NCI-H128 (cell line): ENCODE measurements at regions not wholly inside any gene's neighbourhood (a gene's known extent, or its start where the extent isn't known, plus 50 kb on each side); places are given as distances from the start of the nearest gene placed in this dataset.
"Not testable (repeated sequence)": the region's sequence is repeated elsewhere in the genome, so short reads cannot be mapped to it uniquely, and the experiment has no call there.

Experiments used
- DNase-seq: peaks from one replicate; lab custom pipeline; 2025; ENCODE audit not compliant: unreplicated experiment; lab: John Stamatoyannopoulos, UW

DNA sequence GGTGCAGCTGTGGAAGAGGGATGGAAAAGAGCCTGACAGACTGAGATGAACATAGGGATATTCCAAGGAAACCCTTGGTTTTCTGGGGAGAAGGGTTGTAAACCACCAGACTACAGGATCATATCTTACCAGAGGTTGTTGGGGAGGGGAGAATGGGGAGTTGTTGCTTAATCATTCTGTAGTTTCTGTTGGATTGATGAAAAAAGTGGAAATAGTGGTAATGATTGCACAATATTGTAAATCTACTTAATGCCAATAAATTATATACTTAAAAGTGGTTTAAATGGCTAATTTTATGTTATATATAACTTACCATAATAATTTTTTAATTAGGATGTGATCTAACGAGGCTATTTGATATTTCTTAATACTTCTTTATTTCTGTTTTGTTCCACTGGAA, 800.9 kb downstream of the BCL11A start:
- DNase-seq, result no peak

DNA sequence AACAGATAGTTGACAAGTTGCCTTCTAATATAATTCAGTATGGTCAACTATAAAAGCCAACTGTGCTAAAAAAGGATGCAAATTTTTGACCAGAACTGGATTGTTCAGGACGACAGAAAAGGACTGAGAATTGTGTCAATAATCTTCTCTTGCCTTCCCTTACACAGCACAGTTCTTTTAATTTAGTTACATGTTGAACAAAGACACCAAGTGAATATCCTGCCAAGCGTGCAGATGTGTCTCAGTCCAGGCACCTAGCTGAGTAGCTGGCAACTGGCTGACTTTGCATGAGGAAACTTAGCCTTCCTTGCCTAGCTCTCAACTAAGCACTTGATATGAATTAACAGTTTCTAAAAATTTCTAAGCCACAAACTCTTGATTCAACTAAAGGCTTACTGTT, 801.4 kb downstream of the BCL11A start:
- DNase-seq, result no peak

DNA sequence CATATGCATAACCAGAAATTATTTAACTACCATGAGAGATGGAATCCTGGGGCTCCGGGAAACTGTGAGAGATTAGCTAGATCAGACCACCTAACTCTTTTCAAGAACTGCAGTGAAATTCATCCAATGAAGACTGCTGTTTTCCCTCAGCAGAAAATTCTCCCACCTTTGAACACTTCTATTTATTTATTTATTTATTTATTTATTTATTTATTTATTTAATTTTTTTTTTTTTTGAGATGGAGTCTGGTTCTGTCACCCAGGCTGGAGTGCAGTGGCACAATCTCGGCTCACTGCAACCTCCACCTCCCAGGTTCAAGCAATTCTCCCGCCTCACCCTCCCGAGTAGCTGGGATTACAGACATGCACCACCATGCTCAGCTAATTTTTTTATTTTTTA, 802.2 kb downstream of the BCL11A start:
- DNase-seq, result not testable (repeated sequence)

DNA sequence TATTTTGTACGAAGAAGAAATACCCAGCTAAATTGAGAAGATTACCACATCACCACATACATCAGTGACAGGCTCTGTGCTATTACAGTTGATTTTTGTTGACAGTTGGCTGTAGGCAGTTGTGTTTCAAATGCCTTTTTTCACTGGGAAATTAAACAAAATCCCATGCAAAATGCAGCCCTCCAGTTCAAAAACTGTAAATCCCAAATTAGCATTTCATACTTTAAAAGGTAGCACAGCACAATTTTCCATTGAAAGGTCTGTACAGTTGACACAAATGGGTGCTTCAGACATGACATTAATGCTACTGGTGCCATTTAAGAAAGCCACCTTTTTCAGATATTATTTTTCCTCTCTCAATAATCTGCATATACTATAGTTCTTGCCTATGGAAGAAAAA, 807.2 kb downstream of the BCL11A start:
- no peak for DNase-seq

DNA sequence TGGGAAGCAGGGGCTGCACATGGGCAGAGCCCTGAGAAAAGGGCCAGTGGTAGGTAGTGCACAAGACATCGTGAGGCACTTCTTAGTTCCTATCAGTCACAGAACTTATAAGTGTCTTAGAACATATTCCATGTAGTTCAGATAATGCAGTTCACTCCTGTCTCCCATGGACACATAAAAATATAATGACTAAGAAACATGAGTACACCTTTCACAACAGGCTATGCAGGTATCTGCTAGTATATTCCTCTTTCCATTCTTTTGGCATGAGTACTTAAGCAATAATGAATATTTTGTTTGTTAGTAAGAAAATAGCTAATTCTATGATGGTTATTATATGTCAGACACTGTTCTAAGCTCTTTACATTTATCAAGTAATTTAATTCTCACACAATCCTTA, 808.4 kb downstream of the BCL11A start:
- no peak for DNase-seq

DNA sequence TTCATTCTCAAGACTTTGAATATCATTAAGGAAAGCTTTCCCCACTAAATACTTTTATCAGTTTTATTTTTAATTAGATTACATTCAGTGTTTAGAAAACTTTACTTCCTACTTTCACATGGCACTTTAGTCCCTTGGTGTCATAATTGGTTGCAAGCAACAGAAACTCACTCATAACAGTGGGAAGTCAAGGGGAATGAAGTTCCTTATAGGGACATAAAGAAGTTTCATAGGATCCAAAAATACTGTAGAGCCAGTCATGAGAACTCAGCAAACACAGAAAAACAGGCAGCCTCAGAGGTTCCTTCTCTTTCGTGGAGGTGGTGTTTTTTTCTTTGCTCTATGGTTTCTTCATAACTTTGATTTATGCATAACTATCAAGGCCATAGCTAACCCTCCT, 809.0 kb downstream of the BCL11A start:
- no peak for DNase-seq

DNA sequence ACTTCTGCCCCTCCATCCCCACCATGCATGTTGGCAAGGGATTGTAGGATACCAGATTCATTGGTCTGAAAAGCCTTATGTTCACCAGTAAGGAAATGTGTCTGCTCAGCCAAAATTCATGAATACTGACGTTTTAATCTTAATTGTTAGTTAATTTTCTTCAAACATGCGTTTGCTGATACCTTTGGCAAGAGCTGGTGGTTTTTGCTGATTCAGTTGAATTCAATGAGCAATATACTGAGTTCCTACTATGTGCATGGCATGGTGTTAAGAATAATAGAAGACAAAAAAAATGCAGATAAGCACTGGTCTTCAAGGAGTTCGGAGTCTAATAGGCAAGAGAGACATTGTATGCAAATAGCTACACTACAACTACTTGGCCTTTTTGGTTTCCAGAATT, 811.6 kb downstream of the BCL11A start:
- no peak for DNase-seq

DNA sequence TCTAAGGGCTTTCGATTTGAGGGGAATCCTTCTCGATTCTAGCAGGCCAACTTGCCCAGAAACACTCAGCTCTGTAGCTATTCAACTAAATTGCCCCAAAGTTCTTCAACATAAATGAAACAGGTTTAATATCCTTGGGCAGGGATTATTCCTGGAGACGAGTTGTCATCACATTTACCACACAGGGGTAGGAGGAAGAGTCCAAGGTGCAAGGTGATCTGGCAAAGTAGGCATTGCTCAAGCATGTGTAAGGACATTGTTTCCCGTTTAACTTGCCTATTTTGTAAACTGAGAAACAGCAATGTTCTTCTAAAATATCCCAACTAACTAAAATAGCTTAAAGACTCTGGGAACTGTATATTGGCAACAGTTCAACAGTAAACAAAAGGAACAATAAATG, 814.3 kb downstream of the BCL11A start:
- DNase-seq, result no peak

DNA sequence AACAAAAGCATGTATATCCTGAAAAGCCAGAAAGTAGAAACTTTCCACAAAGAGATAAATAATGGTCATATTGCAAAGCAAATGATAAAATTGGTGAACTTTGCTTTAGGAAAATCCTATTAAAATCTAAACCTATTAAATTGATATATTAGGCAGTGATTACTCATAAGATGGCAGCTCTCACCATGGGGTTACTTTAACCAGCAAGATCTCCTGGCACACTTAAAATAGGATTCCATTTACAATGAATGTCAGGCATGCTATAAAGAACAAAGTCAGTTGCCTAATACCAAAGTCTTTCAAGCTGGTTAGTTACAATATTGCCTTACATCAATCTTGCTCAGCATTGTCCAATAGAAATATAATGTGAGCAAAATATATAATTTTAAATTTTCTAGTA, 816.2 kb downstream of the BCL11A start:
- no peak for DNase-seq

DNA sequence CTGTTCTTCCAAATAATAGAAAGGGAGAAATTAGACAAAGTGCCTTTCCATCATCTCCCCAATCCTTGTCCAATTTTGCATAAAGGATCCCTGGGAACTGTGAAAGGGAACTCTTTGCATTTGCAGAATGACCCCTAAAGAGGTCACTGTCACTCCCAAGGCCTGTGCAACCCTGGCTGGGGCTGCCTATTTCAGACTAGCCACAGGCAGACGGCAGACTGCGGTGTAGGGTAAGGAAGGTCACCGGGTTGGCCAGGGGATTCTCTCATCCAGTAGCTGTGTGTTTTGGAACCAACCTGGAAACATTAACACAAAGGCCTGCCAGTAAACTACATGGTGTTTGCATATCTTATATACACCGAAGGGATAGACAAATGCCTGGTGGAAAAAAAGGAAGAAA, 818.7 kb downstream of the BCL11A start:
- DNase-seq, result no peak

DNA sequence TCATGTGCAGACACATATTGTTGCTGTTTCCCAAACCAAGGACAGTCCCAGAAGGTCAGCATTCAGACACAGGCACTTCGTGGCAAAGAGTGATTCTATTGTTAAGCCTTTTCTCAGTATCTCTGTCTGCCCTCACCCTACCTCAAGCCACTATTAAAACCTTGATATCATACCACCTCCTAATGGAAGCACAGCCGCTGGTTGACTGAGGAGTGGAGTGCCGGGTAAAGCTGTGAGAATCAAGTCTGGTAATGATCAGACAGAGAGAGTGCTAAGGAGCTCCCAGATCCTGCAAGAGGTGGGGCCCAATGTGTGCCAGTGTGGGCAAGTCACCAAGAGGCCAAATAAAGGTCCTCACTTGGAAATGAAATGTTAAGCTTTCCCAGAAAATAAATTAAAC, 819.5 kb downstream of the BCL11A start:
- DNase-seq, result no peak

DNA sequence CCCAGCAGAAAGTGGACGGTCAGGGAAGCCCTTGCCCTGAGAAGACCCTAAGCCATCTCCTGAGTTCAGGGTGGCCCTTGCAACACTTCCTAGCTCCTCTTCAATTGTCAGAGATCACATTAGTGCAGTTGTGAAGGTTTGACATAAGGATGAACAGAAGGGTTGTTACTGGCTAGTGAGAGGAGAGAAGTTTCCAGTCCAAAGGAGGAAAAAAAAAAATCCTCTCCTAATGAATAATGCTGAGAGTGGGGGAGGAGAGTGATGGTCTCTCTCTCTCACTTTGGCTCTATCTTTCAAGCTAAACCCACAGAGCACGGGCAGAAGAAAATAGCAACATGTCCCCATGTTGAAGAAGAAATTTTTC, 819.9 kb downstream of the BCL11A start:
- DNase-seq, result no peak

DNA sequence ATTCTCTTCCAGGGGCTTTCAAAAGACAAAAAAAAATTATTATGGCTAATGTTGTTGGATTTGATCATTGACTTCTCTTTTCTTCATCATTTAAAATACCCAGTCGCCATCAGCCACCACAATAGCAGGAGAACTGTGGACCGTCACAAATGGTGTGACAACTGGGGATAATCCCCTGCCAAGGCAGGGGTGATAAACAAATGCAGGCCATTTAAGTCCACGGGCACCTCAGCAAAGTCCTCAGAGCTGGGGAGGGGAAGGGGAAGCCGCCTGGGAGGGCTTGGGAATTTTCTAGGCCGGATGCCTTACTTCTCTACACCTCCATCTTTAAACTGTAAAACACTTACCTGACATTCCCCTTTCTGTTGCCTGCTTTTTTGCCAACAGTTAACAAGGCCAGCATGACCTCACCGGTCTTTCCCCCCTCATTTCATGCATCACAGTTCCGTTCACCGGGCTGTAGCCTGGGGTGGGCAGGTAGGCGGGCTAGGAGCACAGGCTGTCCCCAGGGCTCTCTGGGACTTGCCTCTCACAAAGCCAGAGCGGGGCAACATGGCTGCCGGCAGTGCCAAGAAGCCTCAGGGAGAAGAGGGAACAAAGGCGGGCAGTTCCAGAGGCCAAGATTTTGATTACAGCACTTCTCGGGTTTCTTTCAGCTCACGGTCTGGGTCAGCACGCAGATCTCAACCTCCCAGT, 820.4 kb downstream of the BCL11A start:
- DNase-seq, result no peak

DNA sequence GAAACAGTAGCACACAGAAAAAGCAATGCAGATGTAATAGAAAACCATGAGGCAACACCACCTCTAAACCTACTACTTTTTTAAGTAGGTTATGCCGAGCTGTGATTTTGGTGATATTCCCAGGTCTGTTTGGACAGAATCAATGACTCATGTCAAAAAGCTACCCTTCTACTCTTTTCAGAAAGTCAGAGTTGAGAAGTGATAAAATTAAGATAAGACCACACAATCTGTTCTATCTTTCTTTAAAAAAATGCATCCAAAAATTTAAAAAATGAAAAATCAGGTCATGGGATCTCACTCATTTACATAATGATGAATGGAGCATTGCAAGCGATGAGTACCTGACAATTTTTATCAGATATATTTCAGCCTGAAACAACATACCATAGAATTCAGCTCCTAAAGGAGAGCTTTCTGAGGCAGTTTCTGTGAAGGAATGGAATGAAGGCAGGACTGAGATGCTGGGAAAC, 826.3 kb downstream of the BCL11A start:
- DNase-seq, result no peak

DNA sequence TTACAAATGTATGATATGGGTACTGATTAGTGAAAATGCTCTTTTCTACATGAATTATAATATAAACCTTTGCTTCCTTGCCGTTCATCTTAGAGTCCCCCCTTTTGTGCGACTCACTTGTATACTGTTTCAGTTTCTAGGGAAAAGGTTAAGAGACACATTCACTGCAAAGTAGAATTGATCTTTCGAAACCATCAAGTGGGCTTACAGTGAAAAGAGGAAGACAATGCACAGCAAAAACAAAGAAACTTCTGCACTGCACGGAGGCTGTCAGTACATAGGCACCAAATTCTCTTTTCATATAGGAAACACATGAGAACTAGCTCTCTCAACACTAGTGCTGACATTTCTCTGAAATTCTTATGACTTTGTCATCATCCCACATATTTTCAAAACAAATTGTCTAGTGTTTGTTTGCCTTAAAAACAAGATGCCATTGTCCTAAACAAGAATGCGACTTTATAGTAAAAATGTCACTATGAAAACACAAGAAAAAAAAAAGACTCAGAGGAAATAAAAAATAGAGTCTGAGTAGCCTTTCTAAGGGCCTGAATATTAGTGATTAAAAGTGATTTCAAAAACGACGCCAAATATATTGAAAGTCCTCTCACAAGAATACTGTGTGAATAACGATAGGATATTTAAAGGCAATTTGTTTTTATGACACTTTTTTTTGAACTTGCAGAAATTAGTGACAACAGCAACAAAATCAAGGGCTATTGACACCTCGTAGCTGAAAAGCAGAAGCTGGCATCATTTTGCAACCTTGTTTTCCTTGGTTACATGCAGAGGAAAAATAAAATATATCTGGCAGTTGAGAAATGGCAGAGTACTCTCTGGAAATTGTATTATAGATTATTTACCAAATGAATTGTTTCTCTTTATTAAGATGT, 827.0 kb downstream of the BCL11A start:
- no peak for DNase-seq

DNA sequence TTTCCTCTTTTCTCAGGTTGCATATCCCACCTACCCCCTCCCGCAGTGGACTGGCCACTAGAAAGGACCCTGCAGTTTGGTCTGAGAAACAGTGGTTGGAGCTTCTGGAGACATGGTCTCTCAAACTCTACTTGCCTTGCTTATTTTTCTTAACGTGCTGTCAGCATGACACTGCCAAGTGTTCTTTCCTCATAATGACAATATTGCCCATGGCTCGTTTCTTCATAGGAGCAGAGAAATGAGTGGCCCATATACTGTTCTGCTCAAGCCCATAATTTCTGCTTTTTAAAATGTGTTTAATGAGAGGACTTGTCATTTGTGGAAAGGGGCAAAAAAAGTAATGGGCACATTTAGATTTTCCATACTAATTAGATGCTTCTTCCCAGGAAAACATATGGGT, 828.7 kb downstream of the BCL11A start:
- no peak for DNase-seq

DNA sequence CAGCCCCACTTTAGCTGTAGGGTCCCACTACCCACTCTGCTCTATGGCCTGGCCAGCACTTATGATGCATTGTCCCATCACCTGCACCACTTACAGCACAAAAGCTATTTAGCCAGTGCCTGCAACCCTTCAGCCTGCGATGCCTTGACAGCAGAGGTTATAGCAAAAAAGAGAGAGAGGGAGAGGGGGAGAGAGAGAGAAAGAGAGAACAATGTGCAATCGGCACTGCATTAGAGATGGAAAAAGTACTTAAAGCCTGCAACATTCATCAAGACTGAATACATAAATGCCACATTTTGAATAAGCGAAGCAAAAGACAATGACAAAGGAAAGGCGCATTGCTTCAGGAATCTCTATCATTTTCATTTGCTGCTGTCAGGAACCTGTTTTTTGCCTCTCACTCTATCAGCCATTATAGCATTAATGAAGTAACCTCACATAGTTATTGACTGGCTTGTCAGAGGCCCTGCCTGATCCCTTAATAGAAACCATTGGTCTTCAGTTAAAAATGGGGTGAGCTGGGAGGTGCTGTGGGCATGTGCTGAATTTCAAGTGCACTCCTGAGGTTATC, 833.1 kb downstream of the BCL11A start:
- DNase-seq, result no peak

DNA sequence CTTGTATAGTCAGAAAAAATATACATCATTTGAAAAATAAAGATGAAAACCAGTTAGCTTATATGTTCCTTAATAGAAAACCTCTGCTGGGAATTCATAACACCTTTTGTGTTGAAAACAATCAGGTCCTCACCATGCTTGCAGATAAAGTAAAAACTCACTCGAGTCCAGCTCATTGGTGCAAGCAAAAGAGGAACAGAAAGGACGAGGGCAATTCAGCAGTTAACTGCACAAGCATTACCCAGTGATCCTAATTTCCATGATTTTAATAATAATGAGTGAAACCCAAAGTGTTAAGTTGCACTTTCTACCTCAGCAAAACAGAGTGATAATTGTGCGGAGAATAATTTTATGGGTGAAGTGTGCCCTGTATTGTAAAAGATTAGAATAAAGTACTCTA, 839.9 kb downstream of the BCL11A start:
- no peak for DNase-seq

DNA sequence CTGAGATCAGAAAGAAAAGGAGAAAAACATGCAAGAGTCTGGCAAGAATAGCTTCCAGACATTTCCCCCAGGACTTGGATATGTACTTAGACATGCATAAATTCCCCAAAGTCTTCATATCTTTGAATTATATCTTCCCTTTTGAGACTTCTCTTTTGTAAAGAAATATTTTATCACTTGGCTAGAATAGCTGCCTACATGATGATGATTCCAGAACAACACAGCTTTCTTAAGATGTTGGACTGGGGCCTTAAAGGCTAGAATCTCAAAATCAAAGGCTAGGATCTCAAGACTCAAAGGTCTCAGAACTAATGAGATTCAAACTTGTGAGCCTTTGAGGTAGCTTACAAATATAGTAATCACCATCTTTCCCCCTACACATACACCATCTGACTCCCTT, 842.3 kb downstream of the BCL11A start:
- DNase-seq, result no peak

DNA sequence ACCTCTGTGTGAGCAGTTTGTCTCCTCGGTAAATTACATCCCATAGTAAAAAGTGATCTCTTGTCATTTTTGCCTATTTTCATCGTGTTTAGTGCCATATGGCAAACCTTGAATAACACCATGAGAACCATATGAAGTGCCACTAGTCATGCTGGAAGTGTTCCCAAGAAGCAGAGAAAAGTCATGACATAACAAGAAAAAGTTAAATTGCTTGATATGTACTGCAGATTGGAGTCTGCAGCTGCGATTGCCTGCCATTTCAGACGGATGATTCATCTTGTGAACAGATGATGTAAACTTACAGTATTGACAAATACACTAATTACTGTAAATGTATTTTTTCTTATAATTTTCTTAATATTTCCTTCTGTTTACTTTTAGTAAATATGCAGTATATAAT, 846.7 kb downstream of the BCL11A start:
- DNase-seq, result no peak

DNA sequence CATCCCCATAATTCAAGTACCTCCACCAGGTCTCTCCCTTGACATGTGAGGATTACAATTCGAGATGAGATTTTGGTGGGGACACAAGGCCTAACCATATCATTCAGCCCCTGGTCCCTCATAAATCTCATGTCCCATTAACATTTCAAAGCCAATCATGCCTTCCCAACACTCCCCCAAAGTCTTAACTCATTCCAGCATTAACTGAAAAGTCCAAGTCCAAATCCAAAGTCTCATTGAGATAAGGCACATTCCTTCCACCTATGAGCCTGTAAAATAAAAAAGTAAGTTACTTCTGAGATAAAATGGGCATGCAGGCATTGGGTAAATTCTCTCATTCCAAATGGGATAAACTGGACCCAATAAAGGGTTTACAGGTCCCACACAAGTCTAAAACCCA, 849.7 kb downstream of the BCL11A start:
- DNase-seq, result no peak

DNA sequence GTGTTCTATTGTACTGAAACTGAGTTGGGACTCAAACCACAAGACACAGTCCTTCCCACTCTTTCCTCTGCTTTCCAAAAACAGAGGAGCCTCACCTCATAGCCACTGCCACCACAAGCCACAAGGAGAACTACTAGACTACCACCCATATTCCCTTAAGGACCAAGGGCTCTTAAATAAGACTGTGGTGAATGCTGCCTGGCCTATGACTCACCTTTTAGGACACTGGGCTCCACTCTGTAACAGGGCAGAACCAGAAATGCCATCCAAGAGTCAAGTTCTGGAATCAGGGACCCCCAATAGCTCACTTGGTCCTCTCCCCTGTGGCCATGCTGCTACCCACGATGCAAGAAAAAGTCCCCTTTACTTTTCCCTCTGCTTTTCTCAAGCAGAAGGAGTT, 851.4 kb downstream of the BCL11A start:
- DNase-seq, result no peak
